ENCODE measurements at regions not wholly inside any gene's neighbourhood (a gene's known extent, or its start where the extent isn't known, plus 50 kb on each side); places are given as distances from the start of the nearest gene placed in this dataset.
"Not testable (repeated sequence)": the region's sequence is repeated elsewhere in the genome, so short reads cannot be mapped to it uniquely, and the experiment has no call there.

DNA sequence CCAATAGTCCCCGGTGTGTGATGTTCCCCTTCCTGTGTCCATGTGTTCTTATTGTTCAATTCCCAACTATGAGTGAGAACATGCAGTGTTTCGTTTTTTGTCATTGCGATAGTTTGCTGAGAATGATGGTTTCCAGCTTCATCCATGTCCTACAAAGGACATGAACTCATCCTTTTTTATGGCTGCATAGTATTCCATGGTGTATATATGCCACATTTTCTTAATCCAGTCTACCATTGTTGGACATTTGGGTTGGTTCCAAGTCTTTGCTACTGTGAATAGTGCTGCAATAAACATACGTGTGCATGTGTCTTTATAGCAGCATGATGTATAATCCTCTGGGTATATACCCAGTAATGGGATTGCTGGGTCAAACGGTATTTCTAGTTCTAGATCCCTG, 109.6 kb upstream of the ANKRD28 start:
- not testable (repeated sequence) for TF ChIP-seq CTCF, POLR2AphosphoS5, POLR2A (IDR thresholded peaks at IDR 0.05)

Measured in prostate gland (tissue), 2 donors.